GM19023 (cell line): ENCODE measurements at regions not wholly inside any gene's neighbourhood (a gene's known extent, or its start where the extent isn't known, plus 50 kb on each side); places are given as distances from the start of the nearest gene placed in this dataset.
"Not testable (repeated sequence)": the region's sequence is repeated elsewhere in the genome, so short reads cannot be mapped to it uniquely, and the experiment has no call there.

Experiments
- ATAC-seq: cut with Tn5 transposase; IDR thresholded peaks from one replicate; pipeline ENCODE4 v1.9.1; 2021; ENCODE audit warnings: mild to moderate bottlenecking, moderate library complexity; ENCODE audit not compliant: unreplicated experiment

GRCh38 chr4:91990726-91991125 lies 313.0 kb upstream of the GRID2 start:
- ATAC-seq, result no peak

- ATAC-seq, result no peak
Observed at GRCh38 chr4:91997045-91997444, 306.7 kb upstream of the GRID2 start.

- ATAC-seq, result no peak
Observed at GRCh38 chr4:92012899-92013867, 290.6 kb upstream of the GRID2 start.

- ATAC-seq, result no peak
Observed at GRCh38 chr4:92014067-92014466, 289.7 kb upstream of the GRID2 start.

GRCh38 chr4:92021203-92021602 lies 282.6 kb upstream of the GRID2 start:
- ATAC-seq, result no peak

GRCh38 chr4:92021788-92022187 lies 282.0 kb upstream of the GRID2 start:
- ATAC-seq, result no peak

- ATAC-seq, result not testable (repeated sequence)
Observed at GRCh38 chr4:92028830-92029229, 274.9 kb upstream of the GRID2 start.

GRCh38 chr4:92031825-92032224 lies 271.9 kb upstream of the GRID2 start:
- no peak for ATAC-seq

- ATAC-seq, result no peak
Observed at GRCh38 chr4:92035666-92036065, 268.1 kb upstream of the GRID2 start.

- ATAC-seq, result no peak
Observed at GRCh38 chr4:92045718-92046117, 258.0 kb upstream of the GRID2 start.

- ATAC-seq, result no peak
Observed at GRCh38 chr4:92047209-92047875, 256.4 kb upstream of the GRID2 start.

GRCh38 chr4:92050875-92051274 lies 252.9 kb upstream of the GRID2 start:
- no peak for ATAC-seq

- no peak for ATAC-seq
Observed at GRCh38 chr4:92059615-92060014, 244.2 kb upstream of the GRID2 start.

GRCh38 chr4:92060333-92060732 lies 243.4 kb upstream of the GRID2 start:
- no peak for ATAC-seq

- no peak for ATAC-seq
Observed at GRCh38 chr4:92064574-92064973, 239.2 kb upstream of the GRID2 start.

GRCh38 chr4:92066485-92066884 lies 237.3 kb upstream of the GRID2 start:
- no peak for ATAC-seq

- no peak for ATAC-seq
Observed at GRCh38 chr4:92071587-92071986, 232.2 kb upstream of the GRID2 start.

GRCh38 chr4:92074839-92075238 lies 228.9 kb upstream of the GRID2 start:
- no peak for ATAC-seq

GRCh38 chr4:92090887-92091286 lies 212.9 kb upstream of the GRID2 start:
- ATAC-seq, result no peak

GRCh38 chr4:92091335-92091734 lies 212.4 kb upstream of the GRID2 start:
- ATAC-seq, result no peak

GRCh38 chr4:92099861-92100260 lies 203.9 kb upstream of the GRID2 start:
- no peak for ATAC-seq

GRCh38 chr4:92100975-92101374 lies 202.8 kb upstream of the GRID2 start:
- ATAC-seq, result no peak
